Adrenal gland (tissue), 9 donors: ENCODE measurements at regions not wholly inside any gene's neighbourhood (a gene's known extent, or its start where the extent isn't known, plus 50 kb on each side); places are given as distances from the start of the nearest gene placed in this dataset.
A peak's percentile ranks its signal among the peaks of the same experiment; 100 is the strongest.

Source experiments
- DNase-seq, 7 donors: peaks; one replicate each; pipeline ENCODE4 v3.0.0-alpha.2; 2019 to 2020
- H3K27ac ChIP-seq, 5 donors: fragments of 200-600 bp; sonication (generic) in 4 of 5; 1 replicate in 3 of 5; 2 replicates in 2 of 5; pipeline versions ENCODE4 v1.5.1 to v1.8.0; 2016 to 2020; ENCODE audit warnings: mild to moderate bottlenecking in 1 of 5
- H3K27me3 ChIP-seq: fragments of 200-600 bp; 2 replicates; pipeline ENCODE4 v1.8.0; 2021
- H3K36me3 ChIP-seq, 2 donors: fragments of 200-600 bp; replicated peaks in 1 of 2; 1 replicate in 1 of 2; 2 replicates in 1 of 2; pipeline versions ENCODE4 v1.5.1 to v1.8.0; 2018 to 2022
- H3K4me1 ChIP-seq, 2 donors: fragments of 200-600 bp; replicated peaks in 1 of 2; 1 replicate in 1 of 2; 2 replicates in 1 of 2; pipeline versions ENCODE4 v1.5.1 to v1.8.0; 2018 to 2021
- H3K4me3 ChIP-seq, 4 donors: fragments of 200-600 bp; sonication (generic) in 3 of 4; one replicate each; pipeline ENCODE4 v1.5.1; 2016 to 2018
- H3K9me3 ChIP-seq, 3 donors: fragments of 200-600 bp; sonication (generic) in 1 of 3; replicated peaks in 1 of 3; 1 replicate in 2 of 3; 2 replicates in 1 of 3; pipeline versions ENCODE4 v1.5.1 to v1.8.0; 2016 to 2021
- POLR2A ChIP-seq, 2 donors: fragments of 450-650 bp; IDR thresholded peaks; one replicate each; pipeline ENCODE4 v1.6.1; 2017; ENCODE audit warnings: antibody characterized with exemption in 2 of 2, mild to moderate bottlenecking in 2 of 2, moderate library complexity in 1 of 2
- WGBS, 4 donors: extraction: QIAGEN DNeasy Blood & Tissue Kit in 2 of 4; methylation state at CpG; one replicate each; pipeline versions ENCODE4 v1.1.5 to v1.1.7; 2013 to 2017; 5-methylcytosine and 5-hydroxymethylcytosine counted together
- intact Hi-C, 2 donors: fragments of 100-400 bp; cut with DNase I; formaldehyde crosslinking; loops; one replicate each; pipeline versions ENCODE4 v1.14.1 to v1.15.0; 2022 to 2023
- TF ChIP-seq, protein P1 (sequence below), 6 experiments: fragments of 450-650 bp in 4 of 6; fragments of 200-600 bp in 2 of 6; sonication (generic) in 1 of 6; IDR thresholded peaks; 1 replicate in 5 of 6; 2 replicates in 1 of 6; pipeline versions ENCODE4 v1.5.1 to v1.8.0; 2016 to 2021; ENCODE audit warnings: antibody characterized with exemption in 6 of 6, mild to moderate bottlenecking in 2 of 6, moderate library complexity in 1 of 6
- donor health status: healthy with polysubstance abuse.
- donor health status: Bipolar disorder and iron deficiency.
- donor health status: DM: yes; HTN: yes; CAD: no.
- donor health status: DM: no; HTN: no; CAD: no.
- donor health status: DM: no; HTN: no; CAD: no.

DNA sequence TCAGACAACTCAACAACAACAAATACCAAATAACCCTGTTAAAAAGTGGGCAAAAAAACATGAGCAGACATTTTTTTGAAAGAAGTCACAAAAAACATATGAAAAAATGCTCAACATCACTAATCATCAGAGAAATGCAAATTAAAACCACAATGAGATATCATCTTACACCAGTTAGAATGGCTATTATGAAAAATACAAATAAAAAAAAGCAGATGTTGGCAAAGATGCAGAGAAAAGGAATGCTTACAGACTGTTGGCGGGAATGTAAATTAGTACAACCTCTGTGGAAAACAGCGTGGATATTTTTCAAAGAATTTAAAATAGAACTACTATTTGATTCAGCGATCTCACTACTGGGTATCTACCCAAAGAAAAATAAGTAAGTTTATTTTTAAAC, 114.0 kb downstream of the SLC38A4 start:
- no peak for DNase-seq
- no peak for TF ChIP-seq POLR2A (IDR thresholded peaks at IDR 0.05)
- TF ChIP-seq, protein P1, sequence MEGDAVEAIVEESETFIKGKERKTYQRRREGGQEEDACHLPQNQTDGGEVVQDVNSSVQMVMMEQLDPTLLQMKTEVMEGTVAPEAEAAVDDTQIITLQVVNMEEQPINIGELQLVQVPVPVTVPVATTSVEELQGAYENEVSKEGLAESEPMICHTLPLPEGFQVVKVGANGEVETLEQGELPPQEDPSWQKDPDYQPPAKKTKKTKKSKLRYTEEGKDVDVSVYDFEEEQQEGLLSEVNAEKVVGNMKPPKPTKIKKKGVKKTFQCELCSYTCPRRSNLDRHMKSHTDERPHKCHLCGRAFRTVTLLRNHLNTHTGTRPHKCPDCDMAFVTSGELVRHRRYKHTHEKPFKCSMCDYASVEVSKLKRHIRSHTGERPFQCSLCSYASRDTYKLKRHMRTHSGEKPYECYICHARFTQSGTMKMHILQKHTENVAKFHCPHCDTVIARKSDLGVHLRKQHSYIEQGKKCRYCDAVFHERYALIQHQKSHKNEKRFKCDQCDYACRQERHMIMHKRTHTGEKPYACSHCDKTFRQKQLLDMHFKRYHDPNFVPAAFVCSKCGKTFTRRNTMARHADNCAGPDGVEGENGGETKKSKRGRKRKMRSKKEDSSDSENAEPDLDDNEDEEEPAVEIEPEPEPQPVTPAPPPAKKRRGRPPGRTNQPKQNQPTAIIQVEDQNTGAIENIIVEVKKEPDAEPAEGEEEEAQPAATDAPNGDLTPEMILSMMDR (IDR thresholded peaks at IDR 0.05): no peak
- Histone ChIP-seq H3K4me1 (no peaks in the 10 kb centered on the region), H3K36me3 (no peaks in the 10 kb centered on the region), H3K27me3 (no peaks in the 10 kb centered on the region), H3K9me3 (no peaks in the 10 kb centered on the region), H3K27ac (no peak overlapping the region), H3K4me3 (no peak overlapping the region)
- WGBS, 4 donors: 66 to 86% (median 79%) methylated on average over 3 of the region's 3 CpGs
- intact Hi-C loops: no loop called here

DNA sequence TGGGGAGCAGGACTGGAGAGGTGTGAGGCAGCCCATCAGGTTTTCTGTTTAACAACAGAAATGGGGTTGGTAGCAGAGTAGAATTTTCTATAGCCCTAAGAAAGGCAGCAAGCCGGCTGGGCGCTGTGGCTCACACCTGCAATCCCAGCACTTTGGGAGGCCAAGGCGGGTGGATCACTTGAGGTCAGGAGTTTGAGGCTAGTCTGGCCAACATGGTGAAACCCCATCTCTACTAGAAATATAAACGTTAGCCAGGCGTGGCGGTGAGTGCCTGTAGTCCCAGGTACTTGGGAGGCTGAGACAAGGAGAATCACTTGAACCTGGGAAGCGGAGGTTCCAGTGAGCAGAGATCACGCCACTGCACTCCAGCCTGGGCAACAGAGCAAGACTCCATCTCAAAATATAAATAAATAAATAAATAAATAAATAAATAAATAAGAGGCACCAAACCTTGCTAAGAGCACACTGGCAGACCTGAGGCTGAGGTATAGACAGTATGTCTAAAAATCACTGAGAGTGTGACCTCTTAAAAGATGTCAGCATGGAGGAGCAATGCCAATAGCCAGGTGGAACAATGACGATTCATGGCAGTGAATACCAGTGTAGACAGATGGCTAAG, 115.6 kb downstream of the SLC38A4 start:
- H3K9me3 ChIP-seq: no peaks in the 10 kb centered on the region
- 92 to 96% (median 94%) methylated on average over 9 of the region's 9 CpGs for WGBS, 4 donors
- H3K27me3 ChIP-seq: no peaks in the 10 kb centered on the region
- H3K4me1 ChIP-seq: no peaks in the 10 kb centered on the region
- DNase-seq: no peak
- H3K36me3 ChIP-seq: no peaks in the 10 kb centered on the region
- no peak for TF ChIP-seq POLR2A (IDR thresholded peaks at IDR 0.05)
- TF ChIP-seq, protein P1 (IDR thresholded peaks at IDR 0.05): no peak
- intact Hi-C loops: no loop called here
- H3K27ac ChIP-seq: no peak overlapping the region
- no peak overlapping the region for H3K4me3 ChIP-seq

DNA sequence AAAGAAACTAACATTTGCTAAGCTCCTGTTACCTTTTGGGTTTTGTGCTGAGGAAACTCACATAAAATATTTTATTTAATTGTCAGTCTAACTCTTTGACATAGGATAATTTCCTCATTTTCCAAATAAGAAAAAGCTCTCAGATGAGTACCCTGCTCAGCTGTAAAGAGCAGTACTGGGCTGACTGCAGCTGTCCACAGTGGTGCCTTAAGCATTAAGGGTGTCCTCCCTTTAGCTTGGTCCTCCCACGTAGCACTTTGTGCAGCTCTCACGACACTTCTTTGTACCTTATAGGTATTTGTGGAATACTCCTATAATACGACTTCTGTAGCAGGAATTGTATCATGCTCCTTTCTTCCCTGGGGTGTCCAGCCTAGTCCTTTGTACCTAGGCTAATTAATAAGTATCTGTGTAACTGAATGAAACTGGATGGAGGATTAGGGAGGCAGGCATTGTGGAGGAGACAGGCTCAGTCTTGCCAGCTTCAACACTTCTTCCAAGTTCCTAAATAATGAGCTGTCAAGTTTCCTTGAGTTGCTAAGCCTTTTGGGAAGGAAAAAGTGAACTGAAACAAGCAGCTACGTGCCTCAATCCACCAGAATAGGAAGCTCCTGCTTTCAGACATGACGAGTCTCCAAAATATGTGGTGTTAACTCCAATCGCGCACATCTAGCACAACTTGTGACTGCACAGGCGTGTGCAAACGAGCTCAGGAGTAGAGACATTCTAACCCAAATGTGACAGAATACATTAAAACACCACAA, 123.0 kb downstream of the SLC38A4 start:
- Histone ChIP-seq H3K4me1 (no peaks in the 10 kb centered on the region), H3K36me3 (no peaks in the 10 kb centered on the region), H3K27me3 (no peaks in the 10 kb centered on the region), H3K27ac (no peak overlapping the region), H3K4me3 (no peak overlapping the region), H3K9me3 (no peaks in the 10 kb centered on the region)
- peak in 1 of 7 donors; percentile 8 for DNase-seq
- WGBS, 4 donors: 76 to 82% (median 81%) methylated on average over 9 of the region's 9 CpGs
- intact Hi-C loops: no loop called here
- TF ChIP-seq, protein P1 (IDR thresholded peaks at IDR 0.05): no peak
- no peak for TF ChIP-seq POLR2A (IDR thresholded peaks at IDR 0.05)

DNA sequence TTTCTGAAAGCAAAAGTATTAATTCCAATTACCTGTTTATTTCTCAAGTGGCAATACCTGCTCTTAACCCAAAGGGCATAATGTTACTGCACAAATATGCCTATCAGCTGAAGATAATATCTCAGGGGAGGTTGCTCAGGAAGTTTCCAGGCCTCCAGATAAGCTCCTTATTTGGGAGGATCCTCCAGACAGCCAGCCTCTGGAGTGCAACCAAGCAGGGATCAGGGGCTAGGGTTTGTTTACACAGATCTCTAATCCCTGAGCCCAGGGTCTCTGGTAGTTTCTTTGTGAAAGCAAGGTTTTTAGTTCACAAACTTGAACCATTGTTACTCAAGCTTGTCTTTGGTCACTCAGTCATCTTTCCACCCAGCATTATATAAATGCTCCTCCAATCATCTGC, 124.4 kb downstream of the SLC38A4 start:
- H3K4me3 ChIP-seq: no peak overlapping the region
- H3K27me3 ChIP-seq: no peaks in the 10 kb centered on the region
- no peaks in the 10 kb centered on the region for H3K36me3 ChIP-seq
- intact Hi-C loops: no loop called here
- no peaks in the 10 kb centered on the region for H3K9me3 ChIP-seq
- no peak for DNase-seq
- H3K27ac ChIP-seq: no peak overlapping the region
- no peaks in the 10 kb centered on the region for H3K4me1 ChIP-seq
- TF ChIP-seq, protein P1 (IDR thresholded peaks at IDR 0.05): no peak
- TF ChIP-seq POLR2A (IDR thresholded peaks at IDR 0.05): no peak
